ENCODE measurements at regions not wholly inside any gene's neighbourhood (a gene's known extent, or its start where the extent isn't known, plus 50 kb on each side); places are given as distances from the start of the nearest gene placed in this dataset.

- TF ChIP-seq POLR2A (IDR thresholded peaks at IDR 0.05; ENCODE audit: low read depth, low read length) (no peak), POLR2AphosphoS5 (IDR thresholded peaks at IDR 0.05; ENCODE audit: low read depth, low read length) (no peak)
Observed at GRCh38 chr10:32187686-32188085, 131.5 kb upstream of the KIF5B start.
